HL-60 (cell line): ENCODE measurements at regions not wholly inside any gene's neighbourhood (a gene's known extent, or its start where the extent isn't known, plus 50 kb on each side); places are given as distances from the start of the nearest gene placed in this dataset.

Source experiments
- DNase-seq, 2 experiments: peaks; one replicate each; pipeline ENCODE4 v3.0.0-alpha.2; 2010 to 2020; ENCODE audit warnings: low read depth in 1 of 2, low spot score in 1 of 2
- H3K27ac ChIP-seq: fragments of 250-450 bp; sonication (Bioruptor Pico); replicated peaks from 2 replicates; pipeline ENCODE4 v1.5.1; 2020; ENCODE audit warnings: mild to moderate bottlenecking, moderate library complexity
- H3K27me3 ChIP-seq: fragments of 250-450 bp; sonication (Bioruptor Pico); 2 replicates; pipeline ENCODE4 v1.5.1; 2021; ENCODE audit warnings: mild to moderate bottlenecking, moderate library complexity; ENCODE audit not compliant: insufficient read depth, poor library complexity, severe bottlenecking
- H3K4me3 ChIP-seq: replicated peaks from 2 replicates; pipeline ENCODE4 v1.5.1; 2011; ENCODE audit warnings: mild to moderate bottlenecking, control low read depth, low read length; ENCODE audit not compliant: insufficient read depth
- GABPA ChIP-seq: IDR thresholded peaks from 2 replicates; pipeline ENCODE4 v1.6.1; 2012; ENCODE audit warnings: low read depth
- POLR2AphosphoS5 ChIP-seq: IDR thresholded peaks from 2 replicates; pipeline ENCODE4 v1.6.1; 2012; ENCODE audit warnings: low read depth
- SPI1 ChIP-seq: IDR thresholded peaks from 2 replicates; pipeline ENCODE4 v1.6.1; 2012; ENCODE audit warnings: low read depth, mild to moderate bottlenecking, borderline replicate concordance
- TF ChIP-seq, protein P1 (sequence below): IDR thresholded peaks from 2 replicates; pipeline ENCODE4 v1.6.1; 2012; ENCODE audit warnings: low read depth; ENCODE audit not compliant: insufficient replicate concordance
- TF ChIP-seq, protein P2 (sequence below): IDR thresholded peaks from one replicate; pipeline ENCODE4 v1.5.1; 2011; ENCODE audit warnings: low read length, control low read depth, inconsistent platforms; ENCODE audit not compliant: insufficient read depth

DNA sequence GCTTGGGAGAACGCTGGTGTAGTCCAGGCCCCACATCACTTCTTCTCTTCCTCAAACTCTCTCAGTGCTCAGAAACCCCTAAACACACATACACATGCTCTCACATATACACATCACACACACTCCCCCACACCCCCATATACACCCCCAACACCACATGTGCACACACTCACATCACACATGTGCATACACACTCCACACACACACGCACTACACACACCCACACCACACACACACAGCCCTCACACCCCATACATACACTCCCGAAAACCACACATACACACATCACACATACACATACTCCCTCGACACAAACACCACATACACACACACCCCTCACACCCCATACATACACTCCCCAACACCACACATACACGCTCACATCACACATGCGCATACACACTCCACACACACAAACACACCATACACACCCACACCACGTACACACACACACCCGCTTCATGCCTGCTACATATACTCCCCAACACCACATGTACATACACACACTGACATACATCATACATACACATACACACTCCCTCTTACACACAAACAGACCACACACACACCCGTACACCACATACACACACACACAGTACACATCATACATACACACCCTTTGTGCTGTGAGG lies 110.3 kb upstream of the TMEM170B start:
- H3K27ac ChIP-seq = no peak overlapping the region
- no peak overlapping the region for H3K4me3 ChIP-seq

DNA sequence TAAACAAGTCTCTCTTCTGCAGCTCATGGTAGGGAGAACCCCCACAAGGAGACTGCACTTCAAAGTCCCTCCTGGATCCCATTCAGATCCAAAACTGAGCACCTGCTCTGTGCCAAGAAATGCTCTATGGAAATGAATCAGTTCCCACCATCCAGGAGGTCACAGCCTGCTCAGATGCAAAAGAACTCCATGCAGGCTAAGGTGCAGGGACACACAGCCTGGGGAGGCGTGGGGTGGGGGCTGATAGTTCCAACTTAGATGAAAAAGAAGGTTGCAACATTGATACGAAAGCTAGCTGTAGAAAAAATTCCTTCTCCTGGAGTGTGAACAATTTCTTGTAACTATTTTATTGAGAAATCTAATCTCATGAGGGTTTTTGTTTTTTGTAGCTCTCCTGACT lies 111.0 kb upstream of the TMEM170B start:
- DNase-seq = no peak
- Histone ChIP-seq H3K27me3 (no peaks in the 10 kb centered on the region), H3K27ac (no peak overlapping the region), H3K4me3 (no peak overlapping the region)
- TF ChIP-seq, protein P1, sequence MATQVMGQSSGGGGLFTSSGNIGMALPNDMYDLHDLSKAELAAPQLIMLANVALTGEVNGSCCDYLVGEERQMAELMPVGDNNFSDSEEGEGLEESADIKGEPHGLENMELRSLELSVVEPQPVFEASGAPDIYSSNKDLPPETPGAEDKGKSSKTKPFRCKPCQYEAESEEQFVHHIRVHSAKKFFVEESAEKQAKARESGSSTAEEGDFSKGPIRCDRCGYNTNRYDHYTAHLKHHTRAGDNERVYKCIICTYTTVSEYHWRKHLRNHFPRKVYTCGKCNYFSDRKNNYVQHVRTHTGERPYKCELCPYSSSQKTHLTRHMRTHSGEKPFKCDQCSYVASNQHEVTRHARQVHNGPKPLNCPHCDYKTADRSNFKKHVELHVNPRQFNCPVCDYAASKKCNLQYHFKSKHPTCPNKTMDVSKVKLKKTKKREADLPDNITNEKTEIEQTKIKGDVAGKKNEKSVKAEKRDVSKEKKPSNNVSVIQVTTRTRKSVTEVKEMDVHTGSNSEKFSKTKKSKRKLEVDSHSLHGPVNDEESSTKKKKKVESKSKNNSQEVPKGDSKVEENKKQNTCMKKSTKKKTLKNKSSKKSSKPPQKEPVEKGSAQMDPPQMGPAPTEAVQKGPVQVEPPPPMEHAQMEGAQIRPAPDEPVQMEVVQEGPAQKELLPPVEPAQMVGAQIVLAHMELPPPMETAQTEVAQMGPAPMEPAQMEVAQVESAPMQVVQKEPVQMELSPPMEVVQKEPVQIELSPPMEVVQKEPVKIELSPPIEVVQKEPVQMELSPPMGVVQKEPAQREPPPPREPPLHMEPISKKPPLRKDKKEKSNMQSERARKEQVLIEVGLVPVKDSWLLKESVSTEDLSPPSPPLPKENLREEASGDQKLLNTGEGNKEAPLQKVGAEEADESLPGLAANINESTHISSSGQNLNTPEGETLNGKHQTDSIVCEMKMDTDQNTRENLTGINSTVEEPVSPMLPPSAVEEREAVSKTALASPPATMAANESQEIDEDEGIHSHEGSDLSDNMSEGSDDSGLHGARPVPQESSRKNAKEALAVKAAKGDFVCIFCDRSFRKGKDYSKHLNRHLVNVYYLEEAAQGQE = no peak
- TF ChIP-seq, protein P2, sequence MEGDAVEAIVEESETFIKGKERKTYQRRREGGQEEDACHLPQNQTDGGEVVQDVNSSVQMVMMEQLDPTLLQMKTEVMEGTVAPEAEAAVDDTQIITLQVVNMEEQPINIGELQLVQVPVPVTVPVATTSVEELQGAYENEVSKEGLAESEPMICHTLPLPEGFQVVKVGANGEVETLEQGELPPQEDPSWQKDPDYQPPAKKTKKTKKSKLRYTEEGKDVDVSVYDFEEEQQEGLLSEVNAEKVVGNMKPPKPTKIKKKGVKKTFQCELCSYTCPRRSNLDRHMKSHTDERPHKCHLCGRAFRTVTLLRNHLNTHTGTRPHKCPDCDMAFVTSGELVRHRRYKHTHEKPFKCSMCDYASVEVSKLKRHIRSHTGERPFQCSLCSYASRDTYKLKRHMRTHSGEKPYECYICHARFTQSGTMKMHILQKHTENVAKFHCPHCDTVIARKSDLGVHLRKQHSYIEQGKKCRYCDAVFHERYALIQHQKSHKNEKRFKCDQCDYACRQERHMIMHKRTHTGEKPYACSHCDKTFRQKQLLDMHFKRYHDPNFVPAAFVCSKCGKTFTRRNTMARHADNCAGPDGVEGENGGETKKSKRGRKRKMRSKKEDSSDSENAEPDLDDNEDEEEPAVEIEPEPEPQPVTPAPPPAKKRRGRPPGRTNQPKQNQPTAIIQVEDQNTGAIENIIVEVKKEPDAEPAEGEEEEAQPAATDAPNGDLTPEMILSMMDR = no peak
- TF ChIP-seq POLR2AphosphoS5 (no peak), SPI1 (no peak), GABPA (no peak)

More for the DNA sequence above, 110.3 kb upstream of the TMEM170B start:
- no peak for DNase-seq
- no peaks in the 10 kb centered on the region for H3K27me3 ChIP-seq
- TF ChIP-seq, protein P1 = no peak
- TF ChIP-seq POLR2AphosphoS5 (no peak), SPI1 (no peak), GABPA (no peak)
- TF ChIP-seq, protein P2 = no peak

DNA sequence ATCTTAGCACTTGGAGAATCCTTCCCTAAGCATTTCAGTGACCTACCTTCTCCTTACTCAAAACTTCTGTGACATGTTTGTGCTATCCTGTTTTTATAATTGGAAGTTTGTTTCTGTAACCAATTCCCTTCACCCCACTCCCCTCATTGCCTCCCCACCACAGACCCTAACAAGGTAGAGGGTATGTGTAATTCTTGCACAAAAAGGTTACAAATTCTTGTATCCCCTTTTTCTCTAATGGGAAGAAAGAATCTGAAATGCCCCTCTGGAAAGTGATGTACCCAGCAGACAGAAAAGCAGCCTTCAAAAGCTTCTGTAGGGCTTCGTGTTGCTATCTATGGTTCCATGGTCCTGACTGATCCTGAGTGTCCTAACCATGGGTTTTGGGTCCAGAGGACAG lies 111.7 kb upstream of the TMEM170B start:
- H3K4me3 ChIP-seq = no peak overlapping the region
- DNase-seq = no peak
- no peak for TF ChIP-seq SPI1
- H3K27me3 ChIP-seq = no peaks in the 10 kb centered on the region
- H3K27ac ChIP-seq = no peak overlapping the region

DNA sequence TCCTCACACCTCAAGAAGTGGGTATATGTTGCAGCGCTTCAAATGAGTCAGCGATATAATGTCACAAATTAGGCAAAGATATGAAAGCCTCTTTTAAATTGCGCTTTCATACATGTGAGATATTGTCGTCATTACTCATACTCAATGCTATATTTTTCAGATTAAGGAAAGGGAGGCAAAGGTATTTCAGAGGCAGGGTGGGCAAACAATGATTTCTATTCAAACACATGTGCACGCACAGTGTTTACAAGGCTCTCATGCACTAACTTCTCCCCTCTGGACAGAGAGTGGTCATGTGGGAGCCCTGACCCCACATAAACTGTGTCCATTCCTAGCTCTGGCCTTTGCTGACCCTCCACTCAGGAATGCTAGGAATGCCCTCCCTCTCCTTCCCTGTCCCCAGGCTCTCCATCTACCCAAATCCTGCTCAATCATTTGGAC lies 112.1 kb upstream of the TMEM170B start:
- no peak overlapping the region for H3K4me3 ChIP-seq
- H3K27ac ChIP-seq = no peak overlapping the region
- no peaks in the 10 kb centered on the region for H3K27me3 ChIP-seq
- no peak for DNase-seq
- TF ChIP-seq, protein P1 = no peak
- no peak for TF ChIP-seq GABPA
- TF ChIP-seq SPI1 = no peak
- TF ChIP-seq, protein P2 = no peak
- no peak for TF ChIP-seq POLR2AphosphoS5
